ENCODE measurements at regions not wholly inside any gene's neighbourhood (a gene's known extent, or its start where the extent isn't known, plus 50 kb on each side); places are given as distances from the start of the nearest gene placed in this dataset.

- Histone ChIP-seq H2AFZ (ENCODE audit: insufficient read depth, low read length, poor library complexity) (no peak overlapping the region), H3K18ac (ENCODE audit: low read length) (no peak overlapping the region), H3K4me3 (ENCODE audit: low read depth, low read length) (no peak overlapping the region), H3K27ac (ENCODE audit: low read depth, low read length) (no peak overlapping the region), H3K4me1 (ENCODE audit: control insufficient read depth in 1 of 2, insufficient read depth in 2 of 2, low read length in 2 of 2) (no peaks in the 10 kb centered on the region), H3K9ac (ENCODE audit: low read length) (no peak overlapping the region), H2AK5ac (ENCODE audit: low read length) (no peak overlapping the region), H3K79me2 (ENCODE audit: control insufficient read depth, insufficient read depth, low read length, poor library complexity) (no peaks in the 10 kb centered on the region), H3K4me2 (ENCODE audit: low read length) (no peak overlapping the region), H2BK120ac (ENCODE audit: insufficient read depth, low read length, poor library complexity) (no peak overlapping the region), H2BK5ac (ENCODE audit: low read depth, low read length, poor library complexity) (no peak overlapping the region), H3K36me3 (ENCODE audit: control insufficient read depth in 1 of 2, insufficient read depth in 2 of 2, low read length in 2 of 2) (no peaks in the 10 kb centered on the region), H4K8ac (ENCODE audit: low read depth, low read length) (no peak overlapping the region), H3K4ac (ENCODE audit: low read depth, low read length) (no peak overlapping the region), H3K27me3 (ENCODE audit: insufficient read depth, low read length) (no peaks in the 10 kb centered on the region), H3K9me3 (ENCODE audit: insufficient read depth, low read depth, low read length) (no peaks in the 10 kb centered on the region), H2BK12ac (ENCODE audit: low read length) (no peak overlapping the region), H3K79me1 (ENCODE audit: low read length) (no peaks in the 10 kb centered on the region), H4K12ac (ENCODE audit: low read depth, low read length) (no peak overlapping the region), H3K14ac (ENCODE audit: low read length) (no peak overlapping the region), H4K91ac (ENCODE audit: low read depth, low read length) (no peak overlapping the region), H3K23ac (ENCODE audit: low read length) (no peak overlapping the region)
- DNase-seq: no peak
- WGBS (ENCODE audit: extremely low coverage, insufficient coverage, insufficient read length): no CpG with 5 or more reads among the region's 1 CpG
Measured at GRCh38 chr4:96526625-96527024, 686.7 kb downstream of the PDHA2 start.

- Histone ChIP-seq H3K4ac (ENCODE audit: low read depth, low read length) (no peak overlapping the region), H3K9me3 (ENCODE audit: insufficient read depth, low read depth, low read length) (no peaks in the 10 kb centered on the region), H3K79me1 (ENCODE audit: low read length) (no peaks in the 10 kb centered on the region), H3K23ac (ENCODE audit: low read length) (no peak overlapping the region), H2BK12ac (ENCODE audit: low read length) (no peak overlapping the region), H3K27ac (ENCODE audit: low read depth, low read length) (no peak overlapping the region), H3K4me3 (ENCODE audit: low read depth, low read length) (no peak overlapping the region), H4K91ac (ENCODE audit: low read depth, low read length) (no peak overlapping the region), H3K4me2 (ENCODE audit: low read length) (no peak overlapping the region), H3K36me3 (ENCODE audit: control insufficient read depth in 1 of 2, insufficient read depth in 2 of 2, low read length in 2 of 2) (no peaks in the 10 kb centered on the region), H3K79me2 (ENCODE audit: control insufficient read depth, insufficient read depth, low read length, poor library complexity) (no peaks in the 10 kb centered on the region), H3K14ac (ENCODE audit: low read length) (no peak overlapping the region), H3K18ac (ENCODE audit: low read length) (no peak overlapping the region), H2AK5ac (ENCODE audit: low read length) (no peak overlapping the region), H4K12ac (ENCODE audit: low read depth, low read length) (no peak overlapping the region), H2BK120ac (ENCODE audit: insufficient read depth, low read length, poor library complexity) (no peak overlapping the region), H3K4me1 (ENCODE audit: control insufficient read depth in 1 of 2, insufficient read depth in 2 of 2, low read length in 2 of 2) (no peaks in the 10 kb centered on the region), H4K8ac (ENCODE audit: low read depth, low read length) (no peak overlapping the region), H2AFZ (ENCODE audit: insufficient read depth, low read length, poor library complexity) (no peak overlapping the region), H2BK5ac (ENCODE audit: low read depth, low read length, poor library complexity) (no peak overlapping the region), H3K9ac (ENCODE audit: low read length) (no peak overlapping the region), H3K27me3 (ENCODE audit: insufficient read depth, low read length) (no peaks in the 10 kb centered on the region)
- DNase-seq: no peak
Measured at GRCh38 chr4:96531836-96532235, 691.9 kb downstream of the PDHA2 start.

- no peak overlapping the region for H3K23ac ChIP-seq (ENCODE audit: low read length)
- no peak overlapping the region for H3K27ac ChIP-seq (ENCODE audit: low read depth, low read length)
- H3K27me3 ChIP-seq (ENCODE audit: insufficient read depth, low read length): no peaks in the 10 kb centered on the region
- no peak overlapping the region for H4K91ac ChIP-seq (ENCODE audit: low read depth, low read length)
- no peak overlapping the region for H4K12ac ChIP-seq (ENCODE audit: low read depth, low read length)
- H2AK5ac ChIP-seq (ENCODE audit: low read length): no peak overlapping the region
- DNase-seq: no peak
- H3K9me3 ChIP-seq (ENCODE audit: insufficient read depth, low read depth, low read length): no peaks in the 10 kb centered on the region
- no peak overlapping the region for H2BK5ac ChIP-seq (ENCODE audit: low read depth, low read length, poor library complexity)
- no peak overlapping the region for H2AFZ ChIP-seq (ENCODE audit: insufficient read depth, low read length, poor library complexity)
- H3K18ac ChIP-seq (ENCODE audit: low read length): no peak overlapping the region
- no peaks in the 10 kb centered on the region for H3K79me1 ChIP-seq (ENCODE audit: low read length)
- no peak overlapping the region for H3K4ac ChIP-seq (ENCODE audit: low read depth, low read length)
- no peak overlapping the region for H4K8ac ChIP-seq (ENCODE audit: low read depth, low read length)
- H3K4me2 ChIP-seq (ENCODE audit: low read length): no peak overlapping the region
- no CpG with 5 or more reads among the region's 2 CpGs for WGBS (ENCODE audit: extremely low coverage, insufficient coverage, insufficient read length)
- H3K9ac ChIP-seq (ENCODE audit: low read length): no peak overlapping the region
- no peak overlapping the region for H3K14ac ChIP-seq (ENCODE audit: low read length)
- H3K79me2 ChIP-seq (ENCODE audit: control insufficient read depth, insufficient read depth, low read length, poor library complexity): no peaks in the 10 kb centered on the region
- no peaks in the 10 kb centered on the region for H3K4me1 ChIP-seq (ENCODE audit: control insufficient read depth in 1 of 2, insufficient read depth in 2 of 2, low read length in 2 of 2)
- H3K36me3 ChIP-seq (ENCODE audit: control insufficient read depth in 1 of 2, insufficient read depth in 2 of 2, low read length in 2 of 2): no peaks in the 10 kb centered on the region
- no peak overlapping the region for H2BK120ac ChIP-seq (ENCODE audit: insufficient read depth, low read length, poor library complexity)
- no peak overlapping the region for H2BK12ac ChIP-seq (ENCODE audit: low read length)
- H3K4me3 ChIP-seq (ENCODE audit: low read depth, low read length): no peak overlapping the region
Measured at GRCh38 chr4:96543346-96543745, 703.5 kb downstream of the PDHA2 start.

GRCh38 chr4:96558466-96558865 is 718.6 kb downstream of the PDHA2 start:
- no peaks in the 10 kb centered on the region for H3K36me3 ChIP-seq (ENCODE audit: control insufficient read depth in 1 of 2, insufficient read depth in 2 of 2, low read length in 2 of 2)
- no peaks in the 10 kb centered on the region for H3K79me2 ChIP-seq (ENCODE audit: control insufficient read depth, insufficient read depth, low read length, poor library complexity)
- no peak overlapping the region for H3K4ac ChIP-seq (ENCODE audit: low read depth, low read length)
- peak in 1 of 2 donors; percentile 4 for DNase-seq
- H2BK5ac ChIP-seq (ENCODE audit: low read depth, low read length, poor library complexity): no peak overlapping the region
- no peaks in the 10 kb centered on the region for H3K79me1 ChIP-seq (ENCODE audit: low read length)
- no peak overlapping the region for H3K4me2 ChIP-seq (ENCODE audit: low read length)
- H2BK120ac ChIP-seq (ENCODE audit: insufficient read depth, low read length, poor library complexity): no peak overlapping the region
- no peak overlapping the region for H3K9ac ChIP-seq (ENCODE audit: low read length)
- no peak overlapping the region for H2AFZ ChIP-seq (ENCODE audit: insufficient read depth, low read length, poor library complexity)
- no peak overlapping the region for H3K14ac ChIP-seq (ENCODE audit: low read length)
- no CpG with 5 or more reads among the region's 2 CpGs for WGBS (ENCODE audit: extremely low coverage, insufficient coverage, insufficient read length)
- H3K18ac ChIP-seq (ENCODE audit: low read length): no peak overlapping the region
- H4K12ac ChIP-seq (ENCODE audit: low read depth, low read length): no peak overlapping the region
- H3K27ac ChIP-seq (ENCODE audit: low read depth, low read length): no peak overlapping the region
- no peak overlapping the region for H4K8ac ChIP-seq (ENCODE audit: low read depth, low read length)
- no peak overlapping the region for H2BK12ac ChIP-seq (ENCODE audit: low read length)
- H2AK5ac ChIP-seq (ENCODE audit: low read length): no peak overlapping the region
- H3K27me3 ChIP-seq (ENCODE audit: insufficient read depth, low read length): no peaks in the 10 kb centered on the region
- no peaks in the 10 kb centered on the region for H3K4me1 ChIP-seq (ENCODE audit: control insufficient read depth in 1 of 2, insufficient read depth in 2 of 2, low read length in 2 of 2)
- no peak overlapping the region for H3K4me3 ChIP-seq (ENCODE audit: low read depth, low read length)
- H3K9me3 ChIP-seq (ENCODE audit: insufficient read depth, low read depth, low read length): no peaks in the 10 kb centered on the region
- H3K23ac ChIP-seq (ENCODE audit: low read length): no peak overlapping the region
- H4K91ac ChIP-seq (ENCODE audit: low read depth, low read length): no peak overlapping the region

All from trophoblast cell (in vitro differentiated cells and primary cell).